WTC11 (cell line): ENCODE measurements at regions not wholly inside any gene's neighbourhood (a gene's known extent, or its start where the extent isn't known, plus 50 kb on each side); places are given as distances from the start of the nearest gene placed in this dataset.

ENCODE experiments used
- CREB1 ChIP-seq: sonication (generic); formaldehyde crosslinking; IDR thresholded peaks from 2 replicates; pipeline ENCODE4 v1.8.0; 2023; ENCODE audit warnings: mild to moderate bottlenecking, missing genetic modification reagents
- NFYB ChIP-seq: sonication (generic); formaldehyde crosslinking; conservative IDR thresholded peaks from 2 replicates; pipeline ENCODE4 v1.8.0; 2022; ENCODE audit warnings: low read depth, missing genetic modification reagents
- TEAD1 ChIP-seq: sonication (generic); formaldehyde crosslinking; IDR thresholded peaks from 2 replicates; pipeline ENCODE4 v1.8.0; 2022; ENCODE audit warnings: mild to moderate bottlenecking, missing genetic modification reagents
- ZBTB21 ChIP-seq: sonication (generic); formaldehyde crosslinking; IDR thresholded peaks from 2 replicates; pipeline ENCODE4 v1.8.1; 2023; ENCODE audit warnings: mild to moderate bottlenecking, missing genetic modification reagents, borderline replicate concordance
- ZNF317 ChIP-seq: sonication (generic); formaldehyde crosslinking; IDR thresholded peaks from 2 replicates; pipeline ENCODE4 v1.8.1; 2023; ENCODE audit warnings: low read depth, mild to moderate bottlenecking, moderate library complexity, missing genetic modification reagents, borderline replicate concordance
- TF ChIP-seq, protein P1 (sequence below): fragments of 200-600 bp; IDR thresholded peaks from 2 replicates; pipeline ENCODE4 v1.8.0; 2022; ENCODE audit warnings: antibody characterized with exemption
- TF ChIP-seq, protein P2 (sequence below): sonication (generic); formaldehyde crosslinking; conservative IDR thresholded peaks from 2 replicates; pipeline ENCODE4 v1.8.1; 2023; ENCODE audit warnings: mild to moderate bottlenecking, low read depth, missing genetic modification reagents, moderate library complexity
- TF ChIP-seq, protein P3 (sequence below): sonication (generic); formaldehyde crosslinking; IDR thresholded peaks from 2 replicates; pipeline ENCODE4 v1.8.0; 2022; ENCODE audit warnings: mild to moderate bottlenecking, missing genetic modification reagents
- TF ChIP-seq, protein P4 (sequence below): fragments of 250-450 bp; sonication (Bioruptor Pico); IDR thresholded peaks from 2 replicates; pipeline ENCODE4 v1.9.0; 2021; ENCODE audit warnings: mild to moderate bottlenecking, borderline replicate concordance
- TF ChIP-seq, protein P5 (sequence below): sonication (generic); formaldehyde crosslinking; IDR thresholded peaks from 2 replicates; pipeline ENCODE4 v1.8.1; 2023; ENCODE audit warnings: mild to moderate bottlenecking, missing genetic modification reagents, moderate library complexity

DNA sequence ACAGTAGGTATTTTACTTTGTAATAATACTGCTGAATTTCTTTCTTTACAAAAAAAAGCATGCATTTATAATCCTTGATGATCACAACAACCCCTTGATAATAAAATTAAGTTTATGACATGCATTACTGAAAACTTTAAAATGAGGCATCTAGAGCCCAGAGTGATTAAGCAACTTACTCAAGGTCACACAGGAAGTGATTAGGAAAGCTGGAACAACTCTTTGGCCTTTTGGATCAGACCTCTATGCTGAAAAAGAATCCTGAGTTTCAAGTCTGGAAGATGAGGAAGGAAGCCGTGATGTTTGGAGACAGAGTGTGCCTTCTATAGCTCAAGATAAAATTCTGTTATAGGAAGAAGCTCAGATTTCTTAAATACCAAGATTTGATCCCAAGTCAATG, 105.0 kb upstream of the ATP8B1 start:
- TF ChIP-seq NFYB (CRISPR knock-in tag) (no peak), ZBTB21 (no peak), TEAD1 (CRISPR knock-in tag) (no peak), ZNF317 (no peak), CREB1 (CRISPR knock-in tag) (no peak)
- TF ChIP-seq, protein P1, sequence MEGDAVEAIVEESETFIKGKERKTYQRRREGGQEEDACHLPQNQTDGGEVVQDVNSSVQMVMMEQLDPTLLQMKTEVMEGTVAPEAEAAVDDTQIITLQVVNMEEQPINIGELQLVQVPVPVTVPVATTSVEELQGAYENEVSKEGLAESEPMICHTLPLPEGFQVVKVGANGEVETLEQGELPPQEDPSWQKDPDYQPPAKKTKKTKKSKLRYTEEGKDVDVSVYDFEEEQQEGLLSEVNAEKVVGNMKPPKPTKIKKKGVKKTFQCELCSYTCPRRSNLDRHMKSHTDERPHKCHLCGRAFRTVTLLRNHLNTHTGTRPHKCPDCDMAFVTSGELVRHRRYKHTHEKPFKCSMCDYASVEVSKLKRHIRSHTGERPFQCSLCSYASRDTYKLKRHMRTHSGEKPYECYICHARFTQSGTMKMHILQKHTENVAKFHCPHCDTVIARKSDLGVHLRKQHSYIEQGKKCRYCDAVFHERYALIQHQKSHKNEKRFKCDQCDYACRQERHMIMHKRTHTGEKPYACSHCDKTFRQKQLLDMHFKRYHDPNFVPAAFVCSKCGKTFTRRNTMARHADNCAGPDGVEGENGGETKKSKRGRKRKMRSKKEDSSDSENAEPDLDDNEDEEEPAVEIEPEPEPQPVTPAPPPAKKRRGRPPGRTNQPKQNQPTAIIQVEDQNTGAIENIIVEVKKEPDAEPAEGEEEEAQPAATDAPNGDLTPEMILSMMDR, result no peak
- TF ChIP-seq, protein P2, sequence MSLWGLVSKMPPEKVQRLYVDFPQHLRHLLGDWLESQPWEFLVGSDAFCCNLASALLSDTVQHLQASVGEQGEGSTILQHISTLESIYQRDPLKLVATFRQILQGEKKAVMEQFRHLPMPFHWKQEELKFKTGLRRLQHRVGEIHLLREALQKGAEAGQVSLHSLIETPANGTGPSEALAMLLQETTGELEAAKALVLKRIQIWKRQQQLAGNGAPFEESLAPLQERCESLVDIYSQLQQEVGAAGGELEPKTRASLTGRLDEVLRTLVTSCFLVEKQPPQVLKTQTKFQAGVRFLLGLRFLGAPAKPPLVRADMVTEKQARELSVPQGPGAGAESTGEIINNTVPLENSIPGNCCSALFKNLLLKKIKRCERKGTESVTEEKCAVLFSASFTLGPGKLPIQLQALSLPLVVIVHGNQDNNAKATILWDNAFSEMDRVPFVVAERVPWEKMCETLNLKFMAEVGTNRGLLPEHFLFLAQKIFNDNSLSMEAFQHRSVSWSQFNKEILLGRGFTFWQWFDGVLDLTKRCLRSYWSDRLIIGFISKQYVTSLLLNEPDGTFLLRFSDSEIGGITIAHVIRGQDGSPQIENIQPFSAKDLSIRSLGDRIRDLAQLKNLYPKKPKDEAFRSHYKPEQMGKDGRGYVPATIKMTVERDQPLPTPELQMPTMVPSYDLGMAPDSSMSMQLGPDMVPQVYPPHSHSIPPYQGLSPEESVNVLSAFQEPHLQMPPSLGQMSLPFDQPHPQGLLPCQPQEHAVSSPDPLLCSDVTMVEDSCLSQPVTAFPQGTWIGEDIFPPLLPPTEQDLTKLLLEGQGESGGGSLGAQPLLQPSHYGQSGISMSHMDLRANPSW (CRISPR knock-in tag), result no peak
- TF ChIP-seq, protein P3, sequence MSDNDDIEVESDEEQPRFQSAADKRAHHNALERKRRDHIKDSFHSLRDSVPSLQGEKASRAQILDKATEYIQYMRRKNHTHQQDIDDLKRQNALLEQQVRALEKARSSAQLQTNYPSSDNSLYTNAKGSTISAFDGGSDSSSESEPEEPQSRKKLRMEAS (CRISPR knock-in tag), result no peak
- TF ChIP-seq, protein P4, sequence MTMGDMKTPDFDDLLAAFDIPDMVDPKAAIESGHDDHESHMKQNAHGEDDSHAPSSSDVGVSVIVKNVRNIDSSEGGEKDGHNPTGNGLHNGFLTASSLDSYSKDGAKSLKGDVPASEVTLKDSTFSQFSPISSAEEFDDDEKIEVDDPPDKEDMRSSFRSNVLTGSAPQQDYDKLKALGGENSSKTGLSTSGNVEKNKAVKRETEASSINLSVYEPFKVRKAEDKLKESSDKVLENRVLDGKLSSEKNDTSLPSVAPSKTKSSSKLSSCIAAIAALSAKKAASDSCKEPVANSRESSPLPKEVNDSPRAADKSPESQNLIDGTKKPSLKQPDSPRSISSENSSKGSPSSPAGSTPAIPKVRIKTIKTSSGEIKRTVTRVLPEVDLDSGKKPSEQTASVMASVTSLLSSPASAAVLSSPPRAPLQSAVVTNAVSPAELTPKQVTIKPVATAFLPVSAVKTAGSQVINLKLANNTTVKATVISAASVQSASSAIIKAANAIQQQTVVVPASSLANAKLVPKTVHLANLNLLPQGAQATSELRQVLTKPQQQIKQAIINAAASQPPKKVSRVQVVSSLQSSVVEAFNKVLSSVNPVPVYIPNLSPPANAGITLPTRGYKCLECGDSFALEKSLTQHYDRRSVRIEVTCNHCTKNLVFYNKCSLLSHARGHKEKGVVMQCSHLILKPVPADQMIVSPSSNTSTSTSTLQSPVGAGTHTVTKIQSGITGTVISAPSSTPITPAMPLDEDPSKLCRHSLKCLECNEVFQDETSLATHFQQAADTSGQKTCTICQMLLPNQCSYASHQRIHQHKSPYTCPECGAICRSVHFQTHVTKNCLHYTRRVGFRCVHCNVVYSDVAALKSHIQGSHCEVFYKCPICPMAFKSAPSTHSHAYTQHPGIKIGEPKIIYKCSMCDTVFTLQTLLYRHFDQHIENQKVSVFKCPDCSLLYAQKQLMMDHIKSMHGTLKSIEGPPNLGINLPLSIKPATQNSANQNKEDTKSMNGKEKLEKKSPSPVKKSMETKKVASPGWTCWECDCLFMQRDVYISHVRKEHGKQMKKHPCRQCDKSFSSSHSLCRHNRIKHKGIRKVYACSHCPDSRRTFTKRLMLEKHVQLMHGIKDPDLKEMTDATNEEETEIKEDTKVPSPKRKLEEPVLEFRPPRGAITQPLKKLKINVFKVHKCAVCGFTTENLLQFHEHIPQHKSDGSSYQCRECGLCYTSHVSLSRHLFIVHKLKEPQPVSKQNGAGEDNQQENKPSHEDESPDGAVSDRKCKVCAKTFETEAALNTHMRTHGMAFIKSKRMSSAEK (CRISPR knock-in tag), result no peak
- TF ChIP-seq, protein P5, sequence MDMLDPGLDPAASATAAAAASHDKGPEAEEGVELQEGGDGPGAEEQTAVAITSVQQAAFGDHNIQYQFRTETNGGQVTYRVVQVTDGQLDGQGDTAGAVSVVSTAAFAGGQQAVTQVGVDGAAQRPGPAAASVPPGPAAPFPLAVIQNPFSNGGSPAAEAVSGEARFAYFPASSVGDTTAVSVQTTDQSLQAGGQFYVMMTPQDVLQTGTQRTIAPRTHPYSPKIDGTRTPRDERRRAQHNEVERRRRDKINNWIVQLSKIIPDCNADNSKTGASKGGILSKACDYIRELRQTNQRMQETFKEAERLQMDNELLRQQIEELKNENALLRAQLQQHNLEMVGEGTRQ (CRISPR knock-in tag), result no peak
